Prostate gland (tissue), 2 donors: ENCODE measurements at regions not wholly inside any gene's neighbourhood (a gene's known extent, or its start where the extent isn't known, plus 50 kb on each side); places are given as distances from the start of the nearest gene placed in this dataset.

Experiments used
- DNase-seq: peaks from one replicate; pipeline ENCODE4 v3.0.0-alpha.2; 2019; ENCODE audit warnings: low spot score
- H3K27ac ChIP-seq, 2 donors: fragments of 200-600 bp; sonication (generic); 2 replicates each; pipeline ENCODE4 v1.5.1; 2017 to 2019
- H3K27me3 ChIP-seq: fragments of 200-600 bp; sonication (generic); replicated peaks from 2 replicates; pipeline ENCODE4 v1.5.1; 2019; ENCODE audit not compliant: insufficient read depth
- H3K36me3 ChIP-seq, 2 donors: fragments of 200-600 bp; sonication (generic); 1 replicate in 1 of 2; 2 replicates in 1 of 2; pipeline versions ENCODE4 v1.5.1 to v1.8.1; 2017 to 2019
- H3K4me1 ChIP-seq: fragments of 200-600 bp; sonication (generic); replicated peaks from 2 replicates; pipeline ENCODE4 v1.5.1; 2019
- H3K4me3 ChIP-seq, 2 donors: fragments of 200-600 bp; sonication (generic); 2 replicates each; pipeline ENCODE4 v1.5.1; 2017 to 2019
- H3K9me3 ChIP-seq: fragments of 200-600 bp; sonication (generic); 2 replicates; pipeline ENCODE4 v1.5.1; 2017
- POLR2A ChIP-seq: fragments of 450-650 bp; IDR thresholded peaks from one replicate; pipeline ENCODE4 v1.6.1; 2016; ENCODE audit warnings: antibody characterized with exemption, mild to moderate bottlenecking
- POLR2AphosphoS5 ChIP-seq: sonication (generic); formaldehyde crosslinking; IDR thresholded peaks from one replicate; pipeline ENCODE4 v1.6.1; 2017; ENCODE audit warnings: antibody characterized with exemption
- WGBS: methylation state at CpG from one replicate; pipeline ENCODE4 v1.1.5; 2018; 5-methylcytosine and 5-hydroxymethylcytosine counted together
- intact Hi-C: fragments of 100-400 bp; cut with DNase I; formaldehyde crosslinking; loops from one replicate; pipeline ENCODE4 v1.14.2; 2022
- TF ChIP-seq, protein P1 (sequence below), 4 experiments: fragments of 200-600 bp in 2 of 4; fragments of 450-650 bp in 2 of 4; sonication (generic) in 2 of 4; IDR thresholded peaks; 1 replicate in 3 of 4; 2 replicates in 1 of 4; pipeline ENCODE4 v1.5.1; 2016 to 2019; ENCODE audit warnings: antibody characterized with exemption in 4 of 4, mild to moderate bottlenecking in 2 of 4, moderate library complexity in 2 of 4

- DNase-seq: no peak
- Histone ChIP-seq H3K36me3 (no peaks in the 10 kb centered on the region), H3K9me3 (no peaks in the 10 kb centered on the region), H3K27ac (no peak overlapping the region), H3K4me1 (no peaks in the 10 kb centered on the region), H3K4me3 (no peak overlapping the region), H3K27me3 (no peaks in the 10 kb centered on the region)
- WGBS: 94% methylated on average over 6 of the region's 6 CpGs
- TF ChIP-seq POLR2A: no peak
- no peak for TF ChIP-seq POLR2AphosphoS5
- TF ChIP-seq, protein P1, sequence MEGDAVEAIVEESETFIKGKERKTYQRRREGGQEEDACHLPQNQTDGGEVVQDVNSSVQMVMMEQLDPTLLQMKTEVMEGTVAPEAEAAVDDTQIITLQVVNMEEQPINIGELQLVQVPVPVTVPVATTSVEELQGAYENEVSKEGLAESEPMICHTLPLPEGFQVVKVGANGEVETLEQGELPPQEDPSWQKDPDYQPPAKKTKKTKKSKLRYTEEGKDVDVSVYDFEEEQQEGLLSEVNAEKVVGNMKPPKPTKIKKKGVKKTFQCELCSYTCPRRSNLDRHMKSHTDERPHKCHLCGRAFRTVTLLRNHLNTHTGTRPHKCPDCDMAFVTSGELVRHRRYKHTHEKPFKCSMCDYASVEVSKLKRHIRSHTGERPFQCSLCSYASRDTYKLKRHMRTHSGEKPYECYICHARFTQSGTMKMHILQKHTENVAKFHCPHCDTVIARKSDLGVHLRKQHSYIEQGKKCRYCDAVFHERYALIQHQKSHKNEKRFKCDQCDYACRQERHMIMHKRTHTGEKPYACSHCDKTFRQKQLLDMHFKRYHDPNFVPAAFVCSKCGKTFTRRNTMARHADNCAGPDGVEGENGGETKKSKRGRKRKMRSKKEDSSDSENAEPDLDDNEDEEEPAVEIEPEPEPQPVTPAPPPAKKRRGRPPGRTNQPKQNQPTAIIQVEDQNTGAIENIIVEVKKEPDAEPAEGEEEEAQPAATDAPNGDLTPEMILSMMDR (IDR thresholded peaks at IDR 0.05): no peak
- intact Hi-C loops: no loop called here
These were observed 68.2 kb upstream of the DSCAM start for GRCh38 chr21:40915114-40915513.

DNA sequence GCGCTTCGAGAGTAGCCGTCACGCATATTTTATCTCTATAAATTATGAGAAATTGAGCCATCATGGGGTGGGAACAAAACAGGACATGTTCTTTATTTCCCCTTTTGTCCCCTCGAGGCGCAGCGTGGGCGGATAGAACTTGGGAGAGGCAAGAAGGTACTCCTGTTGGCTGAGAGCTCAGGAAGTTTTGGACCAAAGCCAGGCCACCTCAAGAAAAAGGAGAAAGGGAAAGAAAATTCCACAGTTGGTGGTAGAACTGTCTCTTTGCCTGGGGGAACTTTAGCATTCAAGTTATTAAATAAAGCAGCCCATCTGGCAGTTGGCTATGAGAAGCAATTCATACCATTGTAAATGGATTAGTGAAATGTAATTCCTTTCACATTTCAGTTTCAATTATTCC lies 76.4 kb upstream of the DSCAM start:
- TF ChIP-seq POLR2A (no peak), POLR2AphosphoS5 (no peak)
- intact Hi-C loops: no loop called here
- 39% methylated on average over 8 of the region's 8 CpGs for WGBS

DNA sequence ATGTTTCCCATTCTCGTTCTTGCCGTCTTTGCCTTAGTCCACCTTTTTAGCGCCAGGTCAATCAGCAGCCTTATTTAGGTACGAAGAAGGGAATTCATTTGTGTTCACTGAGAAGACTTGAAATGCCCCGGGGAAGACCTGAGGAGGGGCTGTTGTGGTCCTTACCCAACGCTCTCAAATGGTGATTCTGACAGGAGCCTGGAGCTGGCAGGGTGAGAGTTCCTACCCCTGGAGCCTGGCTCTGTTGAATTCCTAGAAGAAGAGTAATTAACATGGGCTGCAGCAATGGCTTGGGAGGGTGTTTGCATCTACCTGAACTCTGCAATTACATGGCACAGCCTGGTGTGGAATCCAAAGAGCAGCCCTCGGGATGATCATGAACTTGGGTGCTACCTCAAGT lies 76.9 kb upstream of the DSCAM start:
- Histone ChIP-seq H3K36me3 (no peaks in the 10 kb centered on the region), H3K27ac (no peak overlapping the region), H3K27me3 (no peaks in the 10 kb centered on the region), H3K4me1 (no peaks in the 10 kb centered on the region), H3K9me3 (no peaks in the 10 kb centered on the region), H3K4me3 (no peak overlapping the region)
- no peak for TF ChIP-seq POLR2A
- no peak for TF ChIP-seq POLR2AphosphoS5
- TF ChIP-seq, protein P1 (IDR thresholded peaks at IDR 0.05): no peak
- no peak for DNase-seq
- WGBS: 65% methylated on average over 7 of the region's 7 CpGs
- intact Hi-C loops: no loop called here

More for the DNA sequence above, 76.4 kb upstream of the DSCAM start:
- Histone ChIP-seq H3K27me3 (no peaks in the 10 kb centered on the region), H3K4me3 (no peak overlapping the region), H3K4me1 (no peaks in the 10 kb centered on the region), H3K27ac (no peak overlapping the region), H3K36me3 (no peaks in the 10 kb centered on the region), H3K9me3 (no peaks in the 10 kb centered on the region)
- peak; percentile 10 for DNase-seq

DNA sequence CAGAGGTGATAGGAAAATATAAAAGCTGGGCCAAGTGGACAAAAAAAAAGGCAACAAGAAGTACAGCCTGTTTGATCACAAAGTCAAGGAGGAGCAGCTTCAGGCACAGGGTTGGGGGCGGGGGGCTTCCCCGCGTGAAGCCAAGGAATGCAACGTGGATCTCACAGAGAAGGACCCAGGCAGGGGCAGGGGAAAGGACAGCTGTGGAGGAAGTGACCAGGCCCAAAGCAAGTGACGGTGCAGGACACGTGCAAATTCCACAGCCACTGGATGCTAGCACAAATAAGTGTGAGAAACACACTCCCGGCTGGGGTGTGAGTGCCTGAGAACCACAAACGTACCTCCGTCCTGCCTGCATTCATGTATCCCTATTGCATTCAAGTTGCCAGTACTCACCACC lies 77.7 kb upstream of the DSCAM start:
- H3K4me1 ChIP-seq: no peaks in the 10 kb centered on the region
- intact Hi-C loops: no loop called here
- no peaks in the 10 kb centered on the region for H3K27me3 ChIP-seq
- H3K27ac ChIP-seq: no peak overlapping the region
- no peaks in the 10 kb centered on the region for H3K36me3 ChIP-seq
- H3K4me3 ChIP-seq: no peak overlapping the region
- no peak for TF ChIP-seq POLR2AphosphoS5
- TF ChIP-seq POLR2A: no peak
- TF ChIP-seq, protein P1 (IDR thresholded peaks at IDR 0.05): no peak
- WGBS: 65% methylated on average over 9 of the region's 9 CpGs
- no peaks in the 10 kb centered on the region for H3K9me3 ChIP-seq
- DNase-seq: no peak

DNA sequence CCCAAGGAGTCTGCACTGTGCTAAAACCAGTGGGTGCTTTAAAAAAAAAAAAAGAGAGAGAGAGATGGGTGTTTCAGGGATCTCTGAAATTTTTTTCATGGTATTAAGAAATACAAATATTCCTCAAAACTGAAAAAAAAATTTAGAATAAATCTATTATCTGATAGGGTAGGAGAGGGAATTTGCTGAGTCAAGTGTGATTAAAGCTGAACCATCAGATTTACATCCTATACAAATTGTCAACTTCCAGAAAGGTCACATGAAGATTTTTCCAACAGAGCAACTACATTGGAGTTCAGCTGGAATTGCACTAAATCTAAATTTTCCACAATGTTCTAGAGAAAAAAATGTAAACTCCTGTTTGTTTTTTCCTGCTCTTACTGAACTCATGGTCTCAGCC lies 79.3 kb upstream of the DSCAM start:
- intact Hi-C loops: no loop called here
- TF ChIP-seq POLR2AphosphoS5 (no peak), POLR2A (no peak)
- TF ChIP-seq, protein P1 (IDR thresholded peaks at IDR 0.05): no peak

GRCh38 chr21:40929833-40930232 lies 82.9 kb upstream of the DSCAM start:
- Histone ChIP-seq H3K27ac (no peak overlapping the region), H3K27me3 (no peaks in the 10 kb centered on the region), H3K9me3 (no peaks in the 10 kb centered on the region), H3K4me3 (no peak overlapping the region), H3K4me1 (no peaks in the 10 kb centered on the region), H3K36me3 (no peaks in the 10 kb centered on the region)
- DNase-seq: no peak
- WGBS: 94% methylated on average over 2 of the region's 2 CpGs
- intact Hi-C loops: no loop called here
- TF ChIP-seq, protein P1 (IDR thresholded peaks at IDR 0.05): no peak
- TF ChIP-seq POLR2A (no peak), POLR2AphosphoS5 (no peak)

More for the DNA sequence above, 79.3 kb upstream of the DSCAM start:
- H3K27ac ChIP-seq: no peak overlapping the region
- no peak for DNase-seq
- H3K4me1 ChIP-seq: no peaks in the 10 kb centered on the region
- H3K4me3 ChIP-seq: no peak overlapping the region
- no peaks in the 10 kb centered on the region for H3K27me3 ChIP-seq
- no peaks in the 10 kb centered on the region for H3K9me3 ChIP-seq
- H3K36me3 ChIP-seq: no peaks in the 10 kb centered on the region
